Calu3 (cell line): ENCODE measurements at regions not wholly inside any gene's neighbourhood (a gene's known extent, or its start where the extent isn't known, plus 50 kb on each side); places are given as distances from the start of the nearest gene placed in this dataset.

Source experiments
- BruUV-seq: library from RNA; stranded (reverse); fragments of 400-500 nt; replicated peaks from 2 replicates; lab custom pipeline; 2021; lab: Mats Ljungman, UMichigan
- CTCF ChIA-PET: fragments of 300-600 bp; sonication (Branson Sonifier 250); formaldehyde crosslinking; loops from one replicate; lab custom pipeline; 2022; ENCODE audit warnings: antibody characterized with exemption; lab: Charles Lee
- DNase-seq: peaks from one replicate; pipeline ENCODE4 v3.0.0; 2022
- H3K27ac Mint-ChIP-seq: one replicate; pipeline ENCODE4 v1.8.0; 2022; ENCODE audit warnings: mixed read lengths; ENCODE audit not compliant: unreplicated experiment
- H3K27me3 Mint-ChIP-seq: one replicate; pipeline ENCODE4 v1.8.0; 2022; ENCODE audit warnings: mixed read lengths; ENCODE audit not compliant: unreplicated experiment
- H3K36me3 Mint-ChIP-seq: one replicate; pipeline ENCODE4 v1.8.0; 2022; ENCODE audit warnings: mild to moderate bottlenecking, moderate library complexity, mixed read lengths; ENCODE audit not compliant: insufficient read depth, unreplicated experiment
- H3K4me1 Mint-ChIP-seq: one replicate; pipeline ENCODE4 v1.8.0; 2022; ENCODE audit warnings: mild to moderate bottlenecking, low read depth, mixed read lengths; ENCODE audit not compliant: unreplicated experiment
- H3K4me3 Mint-ChIP-seq: one replicate; pipeline ENCODE4 v1.8.0; 2022; ENCODE audit warnings: mild to moderate bottlenecking, low read depth, moderate library complexity, mixed read lengths; ENCODE audit not compliant: unreplicated experiment
- H3K9me3 Mint-ChIP-seq: one replicate; pipeline ENCODE4 v1.8.0; 2022; ENCODE audit warnings: low read depth, mixed read lengths; ENCODE audit not compliant: unreplicated experiment
- intact Hi-C: fragments of 100-400 bp; cut with micrococcal nuclease; formaldehyde crosslinking; loops from one replicate; pipeline ENCODE4 v1.10.0; 2022; ENCODE audit not compliant: unreplicated experiment
- TF ChIP-seq, protein P1 (sequence below): fragments of 200-600 bp; IDR thresholded peaks from one replicate; pipeline ENCODE4 v1.8.0; 2022; ENCODE audit warnings: antibody characterized with exemption; ENCODE audit not compliant: unreplicated experiment

DNA sequence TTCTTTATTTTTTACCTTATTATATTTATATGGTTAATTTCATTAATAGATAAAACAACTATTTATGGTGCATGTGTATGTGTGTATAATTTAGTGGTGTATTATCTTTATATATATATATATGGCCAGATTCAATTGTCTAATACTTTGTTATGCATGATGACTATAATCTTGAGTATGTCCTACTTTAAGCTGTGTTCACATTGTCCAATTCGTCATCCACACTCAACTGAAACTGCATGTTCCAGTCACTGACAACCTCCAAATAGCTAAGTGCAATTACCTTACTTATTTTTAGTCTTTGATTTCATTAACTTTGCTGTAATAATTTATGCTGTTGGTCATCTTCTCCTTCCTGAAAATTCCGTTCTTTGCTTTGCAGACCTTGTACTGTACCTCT, 306.5 kb upstream of the TMTC1 start:
- peaks cover 3% of the 10 kb centered on the region for H3K9me3 Mint-ChIP-seq
- no peaks in the 10 kb centered on the region for H3K4me1 Mint-ChIP-seq
- no peak overlapping the region for H3K27ac Mint-ChIP-seq
- intact Hi-C loops = no loop called here
- CTCF ChIA-PET = no interaction called here
- no peaks in the 10 kb centered on the region for H3K36me3 Mint-ChIP-seq
- TF ChIP-seq, protein P1, sequence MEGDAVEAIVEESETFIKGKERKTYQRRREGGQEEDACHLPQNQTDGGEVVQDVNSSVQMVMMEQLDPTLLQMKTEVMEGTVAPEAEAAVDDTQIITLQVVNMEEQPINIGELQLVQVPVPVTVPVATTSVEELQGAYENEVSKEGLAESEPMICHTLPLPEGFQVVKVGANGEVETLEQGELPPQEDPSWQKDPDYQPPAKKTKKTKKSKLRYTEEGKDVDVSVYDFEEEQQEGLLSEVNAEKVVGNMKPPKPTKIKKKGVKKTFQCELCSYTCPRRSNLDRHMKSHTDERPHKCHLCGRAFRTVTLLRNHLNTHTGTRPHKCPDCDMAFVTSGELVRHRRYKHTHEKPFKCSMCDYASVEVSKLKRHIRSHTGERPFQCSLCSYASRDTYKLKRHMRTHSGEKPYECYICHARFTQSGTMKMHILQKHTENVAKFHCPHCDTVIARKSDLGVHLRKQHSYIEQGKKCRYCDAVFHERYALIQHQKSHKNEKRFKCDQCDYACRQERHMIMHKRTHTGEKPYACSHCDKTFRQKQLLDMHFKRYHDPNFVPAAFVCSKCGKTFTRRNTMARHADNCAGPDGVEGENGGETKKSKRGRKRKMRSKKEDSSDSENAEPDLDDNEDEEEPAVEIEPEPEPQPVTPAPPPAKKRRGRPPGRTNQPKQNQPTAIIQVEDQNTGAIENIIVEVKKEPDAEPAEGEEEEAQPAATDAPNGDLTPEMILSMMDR = no peak
- DNase-seq = no peak
- H3K4me3 Mint-ChIP-seq = no peak overlapping the region
- H3K27me3 Mint-ChIP-seq = peaks cover 10% of the 10 kb centered on the region
- no TSS peak for BruUV-seq

DNA sequence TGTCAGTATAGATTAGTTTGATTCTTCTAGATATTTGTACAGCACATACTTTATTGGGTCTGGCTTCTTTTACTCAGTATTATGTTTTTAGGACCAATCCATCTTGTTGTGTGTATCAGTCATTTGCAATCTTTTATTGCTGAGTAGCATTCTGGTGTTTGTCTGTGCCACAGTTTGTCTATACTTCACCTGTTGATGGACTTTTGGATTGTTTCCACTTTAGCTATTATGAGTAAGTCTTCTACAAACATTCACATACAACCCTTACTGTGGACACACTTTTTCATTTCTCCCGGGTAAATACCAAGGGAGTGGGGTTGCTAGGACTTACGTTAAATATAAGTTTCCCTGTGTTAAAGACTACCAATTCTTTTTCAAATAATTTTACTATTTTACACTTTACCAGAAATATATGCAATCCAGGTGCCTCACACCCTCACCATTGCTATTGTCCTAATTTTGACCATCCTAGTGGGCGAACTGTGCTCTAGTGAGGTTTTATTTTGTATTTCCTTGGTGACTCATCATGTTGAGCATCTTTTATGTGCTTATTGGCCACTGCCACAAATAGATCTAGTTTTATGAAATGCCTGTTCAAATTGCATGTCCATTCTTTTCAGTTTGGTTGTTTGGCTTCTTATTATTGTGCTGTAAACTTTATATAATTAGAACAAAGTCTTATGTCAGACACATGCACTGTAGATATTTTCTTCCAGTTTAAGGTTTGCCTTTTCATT, 304.7 kb upstream of the TMTC1 start:
- CTCF ChIA-PET = no interaction called here
- intact Hi-C loops = no loop called here
- H3K27ac Mint-ChIP-seq = no peak overlapping the region

DNA sequence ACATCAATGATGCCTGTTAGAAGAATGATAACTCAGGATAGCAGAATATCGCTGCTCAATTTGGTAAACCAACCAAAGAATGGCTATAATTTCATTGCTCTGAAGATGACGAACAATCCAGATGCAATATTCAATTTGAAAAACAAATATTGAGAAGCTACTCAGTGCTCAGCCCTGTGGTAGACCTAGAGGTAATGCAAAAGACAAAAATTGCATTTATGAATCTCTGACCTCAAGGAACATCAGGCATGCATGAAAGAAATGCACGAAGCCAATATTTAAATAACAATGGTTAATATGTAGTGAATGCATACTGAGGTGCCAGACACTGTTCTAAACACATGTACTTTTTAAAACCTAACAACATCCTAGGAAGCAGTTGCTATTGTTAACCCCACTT, 298.6 kb upstream of the TMTC1 start:
- H3K27ac Mint-ChIP-seq = no peak overlapping the region
- no peak overlapping the region for H3K4me3 Mint-ChIP-seq
- peaks cover 5% of the 10 kb centered on the region for H3K9me3 Mint-ChIP-seq
- intact Hi-C loops = no loop called here
- CTCF ChIA-PET = no interaction called here
- BruUV-seq = no TSS peak
- DNase-seq = no peak
- H3K4me1 Mint-ChIP-seq = no peaks in the 10 kb centered on the region
- H3K36me3 Mint-ChIP-seq = no peaks in the 10 kb centered on the region
- TF ChIP-seq, protein P1 = no peak
- peaks cover 24% of the 10 kb centered on the region for H3K27me3 Mint-ChIP-seq

More for the DNA sequence above, 304.7 kb upstream of the TMTC1 start:
- Mint-ChIP-seq H3K27me3 (no peaks in the 10 kb centered on the region), H3K4me3 (no peak overlapping the region), H3K9me3 (no peaks in the 10 kb centered on the region), H3K36me3 (no peaks in the 10 kb centered on the region), H3K4me1 (no peaks in the 10 kb centered on the region)
- no TSS peak for BruUV-seq
- DNase-seq = no peak
- TF ChIP-seq, protein P1 = no peak

DNA sequence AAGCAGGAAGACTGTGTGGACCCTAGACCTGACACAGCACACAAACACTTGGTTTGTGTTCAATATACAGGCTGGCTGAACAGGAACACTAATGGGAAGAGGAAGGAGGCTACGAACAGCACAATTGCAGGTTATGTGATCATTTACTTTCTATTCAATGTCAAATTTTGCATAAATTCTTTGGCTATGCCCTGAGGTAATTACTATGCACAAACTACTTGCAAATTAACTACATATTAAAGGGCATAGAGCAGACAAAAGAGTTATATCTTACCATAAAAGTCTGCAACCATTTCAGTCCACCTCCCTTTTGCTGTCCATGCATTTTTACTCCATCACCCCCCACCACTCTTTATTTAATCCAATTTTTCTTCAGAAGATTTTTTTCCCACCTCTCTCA, 291.2 kb upstream of the TMTC1 start:
- Mint-ChIP-seq H3K36me3 (no peaks in the 10 kb centered on the region), H3K27me3 (peaks cover 11% of the 10 kb centered on the region), H3K9me3 (no peaks in the 10 kb centered on the region), H3K27ac (no peak overlapping the region), H3K4me3 (no peak overlapping the region), H3K4me1 (no peaks in the 10 kb centered on the region)
- CTCF ChIA-PET = no interaction called here
- intact Hi-C loops = no loop called here
- DNase-seq = no peak
- TF ChIP-seq, protein P1 = no peak
- BruUV-seq = no TSS peak
